ENCODE measurements at regions not wholly inside any gene's neighbourhood (a gene's known extent, or its start where the extent isn't known, plus 50 kb on each side); places are given as distances from the start of the nearest gene placed in this dataset.

GRCh38 chr10:28463676-28464395 lies 69.1 kb upstream of the WAC start:
- no peak overlapping the region for H3K9ac ChIP-seq (ENCODE audit: low read length)
- no peaks in the 10 kb centered on the region for H3K27me3 ChIP-seq (ENCODE audit: insufficient read depth, low read length)
- no peaks in the 10 kb centered on the region for H3K9me3 ChIP-seq (ENCODE audit: control insufficient read depth in 1 of 2, insufficient read depth in 1 of 2, low read depth in 1 of 2, low read length in 2 of 2)
- no peaks in the 10 kb centered on the region for H3K36me3 ChIP-seq (ENCODE audit: control insufficient read depth in 1 of 2, insufficient read depth in 2 of 2, low read length in 2 of 2)
- H3K27ac ChIP-seq (ENCODE audit: low read depth, low read length): no peak overlapping the region
- no peak overlapping the region for H2AFZ ChIP-seq (ENCODE audit: low read depth, low read length, poor library complexity, severe bottlenecking)
- POLR2A ChIA-PET: no interaction called here
- H3K4me3 ChIP-seq (replicated peaks in 1 of 2; ENCODE audit: low read depth in 1 of 2, low read length in 2 of 2): no peak overlapping the region
- no peaks in the 10 kb centered on the region for H3K9me2 ChIP-seq (ENCODE audit: insufficient read depth)
- no peaks in the 10 kb centered on the region for H3K79me2 ChIP-seq (ENCODE audit: insufficient read depth, low read length)
- TF ChIP-seq REST (IDR thresholded peaks at IDR 0.05; ENCODE audit: low read depth) (no peak), SP1 (IDR thresholded peaks at IDR 0.05; ENCODE audit: low read depth) (no peak), RAD21 (IDR thresholded peaks at IDR 0.05; ENCODE audit: low read depth) (no peak), FOSL1 (IDR thresholded peaks at IDR 0.05; ENCODE audit: low read depth) (no peak), SIN3A (IDR thresholded peaks at IDR 0.05; ENCODE audit: low read depth) (no peak), TCF7L2 (IDR thresholded peaks at IDR 0.05; ENCODE audit: borderline replicate concordance, extremely low read depth, insufficient read depth, insufficient read length) (no peak), MAX (IDR thresholded peaks at IDR 0.05) (no peak), POLR2AphosphoS5 (IDR thresholded peaks at IDR 0.05; ENCODE audit: low read depth, low read length) (no peak), CEBPB (IDR thresholded peaks at IDR 0.05; ENCODE audit: low read depth) (no peak), JUND (IDR thresholded peaks at IDR 0.05) (no peak), EZH2 (IDR thresholded peaks at IDR 0.05) (no peak), ZNF274 (IDR thresholded peaks at IDR 0.05; ENCODE audit: low read depth, low read length) (no peak), POLR2A (IDR thresholded peaks at IDR 0.05; ENCODE audit: borderline replicate concordance, extremely low read depth, insufficient read depth, insufficient read length) (no peak), CBX3 (IDR thresholded peaks at IDR 0.05; ENCODE audit: low read depth) (no peak), YY1 (IDR thresholded peaks at IDR 0.05; ENCODE audit: extremely low read depth, insufficient replicate concordance, low read depth, low read length) (no peak)
- TF ChIP-seq, protein P1, sequence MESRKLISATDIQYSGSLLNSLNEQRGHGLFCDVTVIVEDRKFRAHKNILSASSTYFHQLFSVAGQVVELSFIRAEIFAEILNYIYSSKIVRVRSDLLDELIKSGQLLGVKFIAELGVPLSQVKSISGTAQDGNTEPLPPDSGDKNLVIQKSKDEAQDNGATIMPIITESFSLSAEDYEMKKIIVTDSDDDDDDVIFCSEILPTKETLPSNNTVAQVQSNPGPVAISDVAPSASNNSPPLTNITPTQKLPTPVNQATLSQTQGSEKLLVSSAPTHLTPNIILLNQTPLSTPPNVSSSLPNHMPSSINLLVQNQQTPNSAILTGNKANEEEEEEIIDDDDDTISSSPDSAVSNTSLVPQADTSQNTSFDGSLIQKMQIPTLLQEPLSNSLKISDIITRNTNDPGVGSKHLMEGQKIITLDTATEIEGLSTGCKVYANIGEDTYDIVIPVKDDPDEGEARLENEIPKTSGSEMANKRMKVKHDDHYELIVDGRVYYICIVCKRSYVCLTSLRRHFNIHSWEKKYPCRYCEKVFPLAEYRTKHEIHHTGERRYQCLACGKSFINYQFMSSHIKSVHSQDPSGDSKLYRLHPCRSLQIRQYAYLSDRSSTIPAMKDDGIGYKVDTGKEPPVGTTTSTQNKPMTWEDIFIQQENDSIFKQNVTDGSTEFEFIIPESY (IDR thresholded peaks at IDR 0.05; ENCODE audit: extremely low read depth, insufficient replicate concordance, low read length): no peak
- TF ChIP-seq, protein P2, sequence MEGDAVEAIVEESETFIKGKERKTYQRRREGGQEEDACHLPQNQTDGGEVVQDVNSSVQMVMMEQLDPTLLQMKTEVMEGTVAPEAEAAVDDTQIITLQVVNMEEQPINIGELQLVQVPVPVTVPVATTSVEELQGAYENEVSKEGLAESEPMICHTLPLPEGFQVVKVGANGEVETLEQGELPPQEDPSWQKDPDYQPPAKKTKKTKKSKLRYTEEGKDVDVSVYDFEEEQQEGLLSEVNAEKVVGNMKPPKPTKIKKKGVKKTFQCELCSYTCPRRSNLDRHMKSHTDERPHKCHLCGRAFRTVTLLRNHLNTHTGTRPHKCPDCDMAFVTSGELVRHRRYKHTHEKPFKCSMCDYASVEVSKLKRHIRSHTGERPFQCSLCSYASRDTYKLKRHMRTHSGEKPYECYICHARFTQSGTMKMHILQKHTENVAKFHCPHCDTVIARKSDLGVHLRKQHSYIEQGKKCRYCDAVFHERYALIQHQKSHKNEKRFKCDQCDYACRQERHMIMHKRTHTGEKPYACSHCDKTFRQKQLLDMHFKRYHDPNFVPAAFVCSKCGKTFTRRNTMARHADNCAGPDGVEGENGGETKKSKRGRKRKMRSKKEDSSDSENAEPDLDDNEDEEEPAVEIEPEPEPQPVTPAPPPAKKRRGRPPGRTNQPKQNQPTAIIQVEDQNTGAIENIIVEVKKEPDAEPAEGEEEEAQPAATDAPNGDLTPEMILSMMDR (IDR thresholded peaks at IDR 0.05 in 2 of 3, conservative IDR thresholded peaks at IDR 0.05 in 1 of 3; ENCODE audit: borderline replicate concordance in 1 of 3, insufficient read depth in 1 of 3, low read depth in 2 of 3, low read length in 2 of 3): no peak
- CTCF ChIA-PET: no interaction called here
- DNase-seq (ENCODE audit: low read depth, low spot score) (no peak), ATAC-seq (no peak)
- no peaks in the 10 kb centered on the region for H3K4me1 ChIP-seq (ENCODE audit: control insufficient read depth in 1 of 2, insufficient read depth in 2 of 2, low read length in 2 of 2)
- no peak overlapping the region for H3K4me2 ChIP-seq (ENCODE audit: low read length)
- RAD21 ChIA-PET (ENCODE audit: low non-redundant PET in 1 of 2, low total read pairs in 2 of 2, uncharacterized antibody in 2 of 2, unreplicated experiment in 2 of 2): no interaction called here
- no peaks in the 10 kb centered on the region for H4K20me1 ChIP-seq (ENCODE audit: insufficient read depth)
- intact Hi-C loops (cut with micrococcal nuclease): no loop called here
- no TSS peak for BruUV-seq (replicated peaks)
